B cell (primary cell): ENCODE measurements at regions not wholly inside any gene's neighbourhood (a gene's known extent, or its start where the extent isn't known, plus 50 kb on each side); places are given as distances from the start of the nearest gene placed in this dataset.

Experiments used
- ATAC-seq: fragments of 200-7000 bp; cut with Tn5 transposase; one replicate; pipeline ENCODE4 v1.10.0; 2021; ENCODE audit warnings: low read depth, mild to moderate bottlenecking, moderate number of reproducible peaks, moderate library complexity
- CTCF ChIA-PET: fragments of 350-600 bp; sonication (Branson Sonifier 250); formaldehyde crosslinking; loops from one replicate; lab custom pipeline; 2021; ENCODE audit warnings: antibody characterized with exemption, inconsistent platforms; lab: Charles Lee
- POLR2A ChIA-PET: fragments of 350-600 bp; sonication (Branson Sonifier 250); formaldehyde crosslinking; loops from one replicate; lab custom pipeline; 2021; ENCODE audit warnings: antibody characterized with exemption; lab: Charles Lee
- DNase-seq: peaks from one replicate; pipeline ENCODE4 v3.0.0; 2013
- H2AFZ ChIP-seq: 2 replicates; pipeline ENCODE4 v1.6.1; 2012; ENCODE audit warnings: mild to moderate bottlenecking, low read depth, low read length; ENCODE audit not compliant: insufficient read depth, poor library complexity, severe bottlenecking
- H3K27ac ChIP-seq, 2 donors: 1 replicate in 1 of 2; 2 replicates in 1 of 2; pipeline ENCODE4 v1.5.1; 2012 to 2013; ENCODE audit warnings: low read length in 2 of 2, mild to moderate bottlenecking in 2 of 2, moderate library complexity in 1 of 2
- H3K27me3 ChIP-seq, 4 experiments: fragments of 200-600 bp in 1 of 4; sonication (generic) in 1 of 4; replicated peaks in 1 of 4; 1 replicate in 2 of 4; 2 replicates in 2 of 4; pipeline versions ENCODE4 v1.6.1 to v1.7.0; 2013 to 2016; ENCODE audit warnings: low read length in 3 of 4, mild to moderate bottlenecking in 2 of 4, mixed read lengths in 1 of 4, moderate library complexity in 1 of 4; ENCODE audit not compliant: insufficient read depth in 4 of 4, control insufficient read depth in 3 of 4; ENCODE audit errors: control extremely low read depth in 1 of 4
- H3K36me3 ChIP-seq, 2 experiments: replicated peaks in 1 of 2; 1 replicate in 1 of 2; 2 replicates in 1 of 2; pipeline versions ENCODE4 v1.6.1 to v1.7.1; 2013; ENCODE audit warnings: low read length in 1 of 2; ENCODE audit not compliant: insufficient read depth in 2 of 2, control insufficient read depth in 1 of 2; ENCODE audit errors: control extremely low read depth in 1 of 2, extremely low read depth in 1 of 2
- H3K4me1 ChIP-seq, 2 donors: fragments of 200-600 bp in 1 of 2; sonication (generic) in 1 of 2; 1 replicate in 1 of 2; 2 replicates in 1 of 2; pipeline versions ENCODE4 v1.5.1 to v1.6.1; 2013 to 2017; ENCODE audit warnings: low read length in 2 of 2; ENCODE audit not compliant: control insufficient read depth in 2 of 2, insufficient read depth in 2 of 2
- H3K4me2 ChIP-seq: replicated peaks from 2 replicates; pipeline ENCODE3; 2012; ENCODE audit warnings: mild to moderate bottlenecking, low read depth, low read length; ENCODE audit not compliant: poor library complexity, severe bottlenecking
- H3K4me3 ChIP-seq, 5 experiments: fragments of 200-600 bp in 1 of 5; sonication (generic) in 1 of 5; 1 replicate in 3 of 5; 2 replicates in 2 of 5; pipeline versions ENCODE4 v1.5.1 to v1.7.0; 2011 to 2016; ENCODE audit warnings: low read length in 4 of 5, mild to moderate bottlenecking in 4 of 5, low read depth in 2 of 5, control low read depth in 1 of 5, moderate library complexity in 1 of 5; ENCODE audit not compliant: insufficient read depth in 1 of 5; ENCODE audit errors: control extremely low read depth in 1 of 5, extremely low read depth in 1 of 5
- H3K79me2 ChIP-seq: fragments of 200-600 bp; sonication (generic); one replicate; pipeline ENCODE4 v1.6.0; 2016; ENCODE audit warnings: low read length; ENCODE audit not compliant: control insufficient read depth, insufficient read depth
- H3K9ac ChIP-seq: fragments of 200-600 bp; sonication (generic); 2 replicates; pipeline ENCODE4 v1.6.1; 2017; ENCODE audit warnings: mild to moderate bottlenecking, low read length, moderate library complexity
- H3K9me3 ChIP-seq, 3 donors: one replicate each; pipeline versions ENCODE4 v1.6.1 to v1.7.1; 2013; ENCODE audit warnings: low read length in 2 of 3; ENCODE audit not compliant: control insufficient read depth in 2 of 3, insufficient read depth in 1 of 3; ENCODE audit errors: control extremely low read depth in 1 of 3
- H4K20me1 ChIP-seq: 2 replicates; pipeline ENCODE4 v1.6.0; 2012; ENCODE audit warnings: mild to moderate bottlenecking, low read length; ENCODE audit not compliant: insufficient read depth, control insufficient read depth, poor library complexity, severe bottlenecking
- H3K27ac Mint-ChIP-seq: one replicate; pipeline ENCODE4 v1.8.0; 2021; ENCODE audit warnings: mixed read lengths
- H3K27me3 Mint-ChIP-seq: one replicate; pipeline ENCODE4 v1.8.0; 2021; ENCODE audit warnings: mixed read lengths
- H3K4me1 Mint-ChIP-seq: one replicate; pipeline ENCODE4 v1.8.0; 2021; ENCODE audit warnings: mixed read lengths
- H3K4me3 Mint-ChIP-seq: one replicate; pipeline ENCODE4 v1.8.0; 2021; ENCODE audit warnings: mixed read lengths
- H3K9me3 Mint-ChIP-seq: one replicate; pipeline ENCODE4 v1.8.0; 2022; ENCODE audit warnings: mixed read lengths; ENCODE audit not compliant: insufficient read depth
- CTCF ChIP-seq: fragments of 200-600 bp; IDR thresholded peaks from one replicate; pipeline ENCODE4 v1.8.0; 2022; ENCODE audit warnings: antibody characterized with exemption, mild to moderate bottlenecking
- EZH2 ChIP-seq: IDR thresholded peaks from 2 replicates; pipeline ENCODE4 v1.6.1; 2012; ENCODE audit warnings: borderline replicate concordance, low read depth, mild to moderate bottlenecking, moderate library complexity, low read length; ENCODE audit not compliant: insufficient read depth, poor library complexity, severe bottlenecking
- WGBS: methylation state at CpG from one replicate; pipeline ENCODE4 v1.1.5; 2013; ENCODE audit warnings: missing lambda C conversion rate; ENCODE audit not compliant: insufficient coverage; 5-methylcytosine and 5-hydroxymethylcytosine counted together
- intact Hi-C: fragments of 100-400 bp; cut with micrococcal nuclease; formaldehyde crosslinking; loops from one replicate; pipeline ENCODE4 v1.10.0; 2022

- 57% methylated on average over 2 of the region's 3 CpGs for WGBS
- H3K4me1 ChIP-seq: no peaks in the 10 kb centered on the region
- no peaks in the 10 kb centered on the region for H3K9me3 ChIP-seq
- H3K27me3 Mint-ChIP-seq: no peaks in the 10 kb centered on the region
- POLR2A ChIA-PET: no interaction called here
- H3K9ac ChIP-seq: no peak overlapping the region
- no peak overlapping the region for H3K27ac ChIP-seq
- H3K36me3 ChIP-seq: no peaks in the 10 kb centered on the region
- intact Hi-C loops: no loop called here
- TF ChIP-seq EZH2: no peak
- TF ChIP-seq CTCF: no peak
- no peak overlapping the region for H3K27ac Mint-ChIP-seq
- H3K4me3 ChIP-seq: no peak overlapping the region
- H3K9me3 Mint-ChIP-seq: no peaks in the 10 kb centered on the region
- H2AFZ ChIP-seq: no peak overlapping the region
- H3K4me3 Mint-ChIP-seq: no peak overlapping the region
- H3K27me3 ChIP-seq: no peaks in the 10 kb centered on the region
- no peak for ATAC-seq
- H3K79me2 ChIP-seq: no peaks in the 10 kb centered on the region
- H4K20me1 ChIP-seq: no peaks in the 10 kb centered on the region
- H3K4me1 Mint-ChIP-seq: no peaks in the 10 kb centered on the region
- CTCF ChIA-PET: no interaction called here
- H3K4me2 ChIP-seq: no peak overlapping the region
- DNase-seq: no peak
These were observed 1862.0 kb upstream of the ACO1 start for GRCh38 chr9:30522486-30522885.

- Mint-ChIP-seq H3K9me3 (no peaks in the 10 kb centered on the region), H3K27me3 (no peaks in the 10 kb centered on the region), H3K27ac (no peak overlapping the region), H3K4me3 (no peak overlapping the region), H3K4me1 (no peaks in the 10 kb centered on the region)
- H3K27me3 ChIP-seq: no peaks in the 10 kb centered on the region
- H2AFZ ChIP-seq: no peak overlapping the region
- TF ChIP-seq CTCF: no peak
- TF ChIP-seq EZH2: no peak
- ChIA-PET POLR2A (no interaction called here), CTCF (no interaction called here)
- WGBS: no CpG with 5 or more reads among the region's 1 CpG
- no peaks in the 10 kb centered on the region for H3K79me2 ChIP-seq
- H3K36me3 ChIP-seq: no peaks in the 10 kb centered on the region
- DNase-seq: no peak
- no peak overlapping the region for H3K27ac ChIP-seq
- H3K4me3 ChIP-seq: no peak overlapping the region
- H3K4me1 ChIP-seq: no peaks in the 10 kb centered on the region
- no peak overlapping the region for H3K4me2 ChIP-seq
- H3K9me3 ChIP-seq: no peaks in the 10 kb centered on the region
- no peaks in the 10 kb centered on the region for H4K20me1 ChIP-seq
- intact Hi-C loops: no loop called here
- H3K9ac ChIP-seq: no peak overlapping the region
- no peak for ATAC-seq
These were observed 1860.1 kb upstream of the ACO1 start for GRCh38 chr9:30524311-30524710.
